GM23338 (cell line): ENCODE measurements at regions not wholly inside any gene's neighbourhood (a gene's known extent, or its start where the extent isn't known, plus 50 kb on each side); places are given as distances from the start of the nearest gene placed in this dataset.
A peak's percentile ranks its signal among the peaks of the same experiment; 100 is the strongest.

Experiments
- ATAC-seq: fragments of 200-7000 bp; cut with Tn5 transposase; 3 replicates; pipeline ENCODE4 v1.9.1; 2020
- DNase-seq: peaks from one replicate; pipeline ENCODE4 v3.0.0-alpha.2; 2015; ENCODE audit warnings: low spot score
- H2AFZ ChIP-seq: fragments of 200-600 bp; sonication (generic); 2 replicates; pipeline ENCODE4 v1.8.0; 2016; ENCODE audit warnings: antibody characterized with exemption, mild to moderate bottlenecking, moderate library complexity
- H3F3A ChIP-seq: fragments of 200-600 bp; sonication (generic); replicated peaks from 2 replicates; pipeline ENCODE4 v1.8.0; 2017; ENCODE audit warnings: antibody characterized with exemption, mixed run types, low read depth
- H3K27ac ChIP-seq: fragments of 200-600 bp; sonication (generic); 2 replicates; pipeline ENCODE4 v1.6.1; 2016; ENCODE audit warnings: low read depth
- H3K27me3 ChIP-seq: fragments of 200-600 bp; sonication (generic); 2 replicates; pipeline ENCODE4 v1.8.0; 2016; ENCODE audit warnings: mild to moderate bottlenecking, mixed run types, moderate library complexity; ENCODE audit not compliant: insufficient read depth
- H3K36me3 ChIP-seq: fragments of 200-600 bp; sonication (generic); 2 replicates; pipeline ENCODE4 v1.8.0; 2016; ENCODE audit warnings: mild to moderate bottlenecking; ENCODE audit not compliant: insufficient read depth
- H3K4me1 ChIP-seq: fragments of 200-600 bp; sonication (generic); 2 replicates; pipeline ENCODE4 v1.8.0; 2016; ENCODE audit warnings: mild to moderate bottlenecking, moderate library complexity; ENCODE audit not compliant: insufficient read depth
- H3K4me2 ChIP-seq: fragments of 200-600 bp; sonication (generic); 2 replicates; pipeline ENCODE4 v1.7.1; 2017; ENCODE audit warnings: mixed run types
- H3K4me3 ChIP-seq: fragments of 200-600 bp; sonication (generic); 2 replicates; pipeline ENCODE4 v1.6.1; 2016; ENCODE audit warnings: mixed run types
- H3K79me2 ChIP-seq: fragments of 200-600 bp; sonication (generic); replicated peaks from 2 replicates; pipeline ENCODE4 v1.8.0; 2017; ENCODE audit warnings: mild to moderate bottlenecking; ENCODE audit not compliant: insufficient read depth
- H3K9me2 ChIP-seq: fragments of 200-600 bp; sonication (generic); 2 replicates; pipeline ENCODE4 v1.8.0; 2017; ENCODE audit not compliant: insufficient read depth
- H4K20me1 ChIP-seq: fragments of 200-600 bp; sonication (generic); replicated peaks from 2 replicates; pipeline ENCODE4 v1.8.0; 2017; ENCODE audit warnings: mild to moderate bottlenecking; ENCODE audit not compliant: insufficient read depth
- H3K27ac Mint-ChIP-seq: 2 replicates; pipeline ENCODE4 v1.8.0; 2020; ENCODE audit warnings: inconsistent platforms, mild to moderate bottlenecking, moderate library complexity, mixed read lengths
- H3K27me3 Mint-ChIP-seq: 3 replicates; pipeline ENCODE4 v1.8.0; 2022; ENCODE audit warnings: low read depth, mild to moderate bottlenecking, moderate library complexity, mixed read lengths, inconsistent platforms; ENCODE audit not compliant: insufficient read depth, poor library complexity
- H3K36me3 Mint-ChIP-seq: 3 replicates; pipeline ENCODE4 v1.8.0; 2021; ENCODE audit warnings: low read depth, mild to moderate bottlenecking, inconsistent platforms, moderate library complexity, mixed read lengths
- H3K4me1 Mint-ChIP-seq: 3 replicates; pipeline ENCODE4 v1.8.0; 2020; ENCODE audit warnings: mild to moderate bottlenecking, inconsistent platforms, mixed read lengths
- H3K4me3 Mint-ChIP-seq: 3 replicates; pipeline ENCODE4 v1.8.0; 2021; ENCODE audit warnings: moderate library complexity, mild to moderate bottlenecking, inconsistent platforms, mixed read lengths
- H3K9me3 Mint-ChIP-seq: 3 replicates; pipeline ENCODE4 v1.8.0; 2020; ENCODE audit warnings: moderate library complexity, mild to moderate bottlenecking, inconsistent platforms, mixed read lengths
- CREB1 ChIP-seq: fragments of 250-450 bp; sonication (Bioruptor Pico); IDR thresholded peaks from 2 replicates; pipeline ENCODE4 v1.5.0; 2020; ENCODE audit warnings: low read depth, mild to moderate bottlenecking, moderate library complexity
- EZH2 ChIP-seq: fragments of 200-600 bp; sonication (generic); IDR thresholded peaks from one replicate; pipeline ENCODE4 v1.8.0; 2017; ENCODE audit warnings: antibody characterized with exemption, mild to moderate bottlenecking, low read depth; ENCODE audit not compliant: unreplicated experiment
- EZH2phosphoT487 ChIP-seq: fragments of 200-600 bp; sonication (generic); IDR thresholded peaks from one replicate; pipeline ENCODE4 v1.8.1; 2018; ENCODE audit warnings: antibody characterized with exemption; ENCODE audit not compliant: unreplicated experiment
- NANOG ChIP-seq: IDR thresholded peaks from 2 replicates; pipeline ENCODE4 v1.6.1; 2016; ENCODE audit warnings: antibody characterized with exemption, borderline replicate concordance
- POLR2AphosphoS5 ChIP-seq: IDR thresholded peaks from 2 replicates; pipeline ENCODE4 v1.6.1; 2016; ENCODE audit warnings: antibody characterized with exemption, low read depth
- STAT1 ChIP-seq: IDR thresholded peaks from one replicate; pipeline ENCODE4 v1.6.1; 2016; ENCODE audit warnings: antibody characterized with exemption; ENCODE audit not compliant: unreplicated experiment
- ZNF114 ChIP-seq: fragments of 250-450 bp; sonication (Bioruptor Pico); IDR thresholded peaks from 2 replicates; pipeline ENCODE4 v1.5.0; 2020; ENCODE audit warnings: mild to moderate bottlenecking, moderate library complexity
- ZNF331 ChIP-seq: fragments of 250-450 bp; sonication (Bioruptor Pico); IDR thresholded peaks from 2 replicates; pipeline ENCODE4 v1.5.0; 2020; ENCODE audit warnings: low read depth, mild to moderate bottlenecking, moderate library complexity
- TF ChIP-seq, protein P1 (sequence below): fragments of 250-450 bp; sonication (Bioruptor Pico); IDR thresholded peaks from 2 replicates; pipeline ENCODE4 v1.5.0; 2020; ENCODE audit warnings: mild to moderate bottlenecking, moderate library complexity
- TF ChIP-seq, protein P2 (sequence below): IDR thresholded peaks from 2 replicates; pipeline ENCODE4 v1.6.1; 2016; ENCODE audit warnings: antibody characterized with exemption

DNA sequence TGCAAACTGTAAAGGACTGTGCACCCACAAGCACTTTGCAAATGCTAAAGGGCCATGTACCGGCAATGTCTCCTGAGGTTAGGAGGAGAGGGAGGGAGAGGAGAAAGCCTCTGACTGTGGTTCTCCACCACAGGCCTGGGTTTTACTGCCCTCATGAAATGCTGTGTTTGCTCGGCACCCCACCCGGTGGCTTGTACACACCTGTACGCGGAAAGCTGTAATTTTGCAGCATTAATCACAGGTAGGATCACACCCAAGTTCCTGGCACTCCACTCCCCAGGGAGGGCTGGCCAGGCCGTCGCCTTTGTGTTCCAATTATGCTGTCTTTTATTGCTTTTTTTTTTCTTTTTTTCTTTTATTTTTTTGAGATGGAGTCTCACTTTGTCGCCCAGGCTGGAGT, 78.5 kb upstream of the MYL10 start (continued):
- TF ChIP-seq, protein P1, sequence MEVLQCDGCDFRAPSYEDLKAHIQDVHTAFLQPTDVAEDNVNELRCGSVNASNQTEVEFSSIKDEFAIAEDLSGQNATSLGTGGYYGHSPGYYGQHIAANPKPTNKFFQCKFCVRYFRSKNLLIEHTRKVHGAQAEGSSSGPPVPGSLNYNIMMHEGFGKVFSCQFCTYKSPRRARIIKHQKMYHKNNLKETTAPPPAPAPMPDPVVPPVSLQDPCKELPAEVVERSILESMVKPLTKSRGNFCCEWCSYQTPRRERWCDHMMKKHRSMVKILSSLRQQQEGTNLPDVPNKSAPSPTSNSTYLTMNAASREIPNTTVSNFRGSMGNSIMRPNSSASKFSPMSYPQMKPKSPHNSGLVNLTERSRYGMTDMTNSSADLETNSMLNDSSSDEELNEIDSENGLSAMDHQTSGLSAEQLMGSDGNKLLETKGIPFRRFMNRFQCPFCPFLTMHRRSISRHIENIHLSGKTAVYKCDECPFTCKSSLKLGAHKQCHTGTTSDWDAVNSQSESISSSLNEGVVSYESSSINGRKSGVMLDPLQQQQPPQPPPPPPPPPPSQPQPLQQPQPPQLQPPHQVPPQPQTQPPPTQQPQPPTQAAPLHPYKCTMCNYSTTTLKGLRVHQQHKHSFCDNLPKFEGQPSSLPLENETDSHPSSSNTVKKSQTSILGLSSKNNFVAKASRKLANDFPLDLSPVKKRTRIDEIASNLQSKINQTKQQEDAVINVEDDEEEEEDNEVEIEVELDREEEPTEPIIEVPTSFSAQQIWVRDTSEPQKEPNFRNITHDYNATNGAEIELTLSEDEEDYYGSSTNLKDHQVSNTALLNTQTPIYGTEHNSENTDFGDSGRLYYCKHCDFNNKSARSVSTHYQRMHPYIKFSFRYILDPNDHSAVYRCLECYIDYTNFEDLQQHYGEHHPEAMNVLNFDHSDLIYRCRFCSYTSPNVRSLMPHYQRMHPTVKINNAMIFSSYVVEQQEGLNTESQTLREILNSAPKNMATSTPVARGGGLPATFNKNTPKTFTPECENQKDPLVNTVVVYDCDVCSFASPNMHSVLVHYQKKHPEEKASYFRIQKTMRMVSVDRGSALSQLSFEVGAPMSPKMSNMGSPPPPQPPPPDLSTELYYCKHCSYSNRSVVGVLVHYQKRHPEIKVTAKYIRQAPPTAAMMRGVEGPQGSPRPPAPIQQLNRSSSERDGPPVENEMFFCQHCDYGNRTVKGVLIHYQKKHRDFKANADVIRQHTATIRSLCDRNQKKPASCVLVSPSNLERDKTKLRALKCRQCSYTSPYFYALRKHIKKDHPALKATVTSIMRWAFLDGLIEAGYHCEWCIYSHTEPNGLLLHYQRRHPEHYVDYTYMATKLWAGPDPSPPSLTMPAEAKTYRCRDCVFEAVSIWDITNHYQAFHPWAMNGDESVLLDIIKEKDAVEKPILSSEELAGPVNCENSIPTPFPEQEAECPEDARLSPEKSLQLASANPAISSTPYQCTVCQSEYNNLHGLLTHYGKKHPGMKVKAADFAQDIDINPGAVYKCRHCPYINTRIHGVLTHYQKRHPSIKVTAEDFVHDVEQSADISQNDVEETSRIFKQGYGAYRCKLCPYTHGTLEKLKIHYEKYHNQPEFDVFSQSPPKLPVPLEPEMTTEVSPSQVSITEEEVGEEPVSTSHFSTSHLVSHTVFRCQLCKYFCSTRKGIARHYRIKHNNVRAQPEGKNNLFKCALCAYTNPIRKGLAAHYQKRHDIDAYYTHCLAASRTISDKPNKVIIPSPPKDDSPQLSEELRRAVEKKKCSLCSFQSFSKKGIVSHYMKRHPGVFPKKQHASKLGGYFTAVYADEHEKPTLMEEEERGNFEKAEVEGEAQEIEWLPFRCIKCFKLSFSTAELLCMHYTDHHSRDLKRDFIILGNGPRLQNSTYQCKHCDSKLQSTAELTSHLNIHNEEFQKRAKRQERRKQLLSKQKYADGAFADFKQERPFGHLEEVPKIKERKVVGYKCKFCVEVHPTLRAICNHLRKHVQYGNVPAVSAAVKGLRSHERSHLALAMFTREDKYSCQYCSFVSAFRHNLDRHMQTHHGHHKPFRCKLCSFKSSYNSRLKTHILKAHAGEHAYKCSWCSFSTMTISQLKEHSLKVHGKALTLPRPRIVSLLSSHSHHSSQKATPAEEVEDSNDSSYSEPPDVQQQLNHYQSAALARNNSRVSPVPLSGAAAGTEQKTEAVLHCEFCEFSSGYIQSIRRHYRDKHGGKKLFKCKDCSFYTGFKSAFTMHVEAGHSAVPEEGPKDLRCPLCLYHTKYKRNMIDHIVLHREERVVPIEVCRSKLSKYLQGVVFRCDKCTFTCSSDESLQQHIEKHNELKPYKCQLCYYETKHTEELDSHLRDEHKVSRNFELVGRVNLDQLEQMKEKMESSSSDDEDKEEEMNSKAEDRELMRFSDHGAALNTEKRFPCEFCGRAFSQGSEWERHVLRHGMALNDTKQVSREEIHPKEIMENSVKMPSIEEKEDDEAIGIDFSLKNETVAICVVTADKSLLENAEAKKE (CRISPR knock-in tag) = no peak
- TF ChIP-seq, protein P2, sequence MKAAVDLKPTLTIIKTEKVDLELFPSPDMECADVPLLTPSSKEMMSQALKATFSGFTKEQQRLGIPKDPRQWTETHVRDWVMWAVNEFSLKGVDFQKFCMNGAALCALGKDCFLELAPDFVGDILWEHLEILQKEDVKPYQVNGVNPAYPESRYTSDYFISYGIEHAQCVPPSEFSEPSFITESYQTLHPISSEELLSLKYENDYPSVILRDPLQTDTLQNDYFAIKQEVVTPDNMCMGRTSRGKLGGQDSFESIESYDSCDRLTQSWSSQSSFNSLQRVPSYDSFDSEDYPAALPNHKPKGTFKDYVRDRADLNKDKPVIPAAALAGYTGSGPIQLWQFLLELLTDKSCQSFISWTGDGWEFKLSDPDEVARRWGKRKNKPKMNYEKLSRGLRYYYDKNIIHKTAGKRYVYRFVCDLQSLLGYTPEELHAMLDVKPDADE = no peak
- TF ChIP-seq EZH2phosphoT487 = no peak
- TF ChIP-seq POLR2AphosphoS5 = no peak
- TF ChIP-seq NANOG = no peak
- TF ChIP-seq EZH2 = no peak

DNA sequence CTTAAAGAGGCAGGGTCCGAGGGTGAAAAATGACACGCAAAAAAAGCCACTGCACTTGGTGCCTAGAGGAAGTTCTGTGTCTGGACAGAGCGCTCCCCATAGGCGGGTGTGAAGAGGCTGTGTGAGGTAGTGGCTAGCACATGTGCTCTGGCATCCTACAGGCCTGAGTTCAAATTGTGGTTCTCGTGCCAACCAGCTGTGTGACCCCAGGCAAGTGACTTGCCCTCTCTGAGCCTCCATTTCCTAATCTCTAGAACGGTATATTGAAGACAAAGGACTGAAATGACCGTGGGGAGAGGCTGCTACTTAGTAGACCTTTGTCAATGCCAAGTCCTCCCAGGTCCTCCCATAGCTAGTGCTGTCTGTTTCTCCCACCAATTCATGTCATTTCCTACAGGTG, 79.1 kb upstream of the MYL10 start:
- H3F3A ChIP-seq = no peaks in the 10 kb centered on the region
- TF ChIP-seq ZNF331 = no peak
- TF ChIP-seq EZH2phosphoT487 = no peak
- no peak for TF ChIP-seq STAT1
- TF ChIP-seq EZH2 = no peak
- TF ChIP-seq CREB1 (CRISPR knock-in tag) = no peak
- no peak for TF ChIP-seq ZNF114 (CRISPR knock-in tag)
- TF ChIP-seq, protein P1 (CRISPR knock-in tag) = no peak

More for the DNA sequence above, 79.1 kb upstream of the MYL10 start:
- no peak for ATAC-seq
- no peaks in the 10 kb centered on the region for H3K36me3 ChIP-seq
- Mint-ChIP-seq H3K4me3 (no peak overlapping the region), H3K9me3 (no peaks in the 10 kb centered on the region; the same call in 2 of the 3 replicates), H3K4me1 (peaks cover 3% of the 10 kb centered on the region; the same call in 2 of the 3 replicates), H3K27ac (no peak overlapping the region), H3K36me3 (no peaks in the 10 kb centered on the region), H3K27me3 (peaks cover 6% of the 10 kb centered on the region)
- DNase-seq = no peak
- no peaks in the 10 kb centered on the region for H3K4me1 ChIP-seq
- H4K20me1 ChIP-seq = no peaks in the 10 kb centered on the region
- H2AFZ ChIP-seq = 0 out of 2 replicates have a peak overlapping the region, but pooled peaks have one; percentile 23
- no peak overlapping the region for H3K4me3 ChIP-seq
- no peaks in the 10 kb centered on the region for H3K79me2 ChIP-seq
- no peaks in the 10 kb centered on the region for H3K27me3 ChIP-seq
- no peak overlapping the region for H3K4me2 ChIP-seq
- no peak overlapping the region for H3K27ac ChIP-seq
- H3K9me2 ChIP-seq = no peaks in the 10 kb centered on the region
